Hematopoietic multipotent progenitor cell (in vitro differentiated cells): ENCODE measurements at regions not wholly inside any gene's neighbourhood (a gene's known extent, or its start where the extent isn't known, plus 50 kb on each side); places are given as distances from the start of the nearest gene placed in this dataset.
"Not testable (repeated sequence)": the region's sequence is repeated elsewhere in the genome, so short reads cannot be mapped to it uniquely, and the experiment has no call there.

Experiments
- DNase-seq, 3 donors: peaks; one replicate each; pipeline ENCODE4 v3.0.0-alpha.2; 2011 to 2015; ENCODE audit warnings: low read depth in 2 of 3, low spot score in 2 of 3

DNA sequence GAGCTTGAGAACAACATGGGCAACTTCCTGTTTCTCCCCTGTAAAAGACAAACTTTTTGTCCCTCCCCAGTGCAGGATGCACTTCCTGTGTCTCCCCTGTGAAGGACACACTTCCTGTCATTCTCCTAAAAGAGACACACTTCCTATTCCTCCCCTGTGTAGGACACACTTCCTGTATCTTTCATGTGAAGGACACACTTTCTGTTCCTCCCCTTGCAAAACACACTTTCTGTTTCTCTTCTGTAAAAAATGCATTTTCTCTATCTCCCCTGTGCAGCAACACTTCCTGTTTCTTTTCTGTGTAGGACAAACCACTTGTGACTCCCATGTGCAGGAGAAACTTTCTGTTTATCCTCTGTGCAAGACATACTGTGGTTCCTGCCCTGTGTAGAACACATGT lies 488.6 kb upstream of the USP9Y start:
- DNase-seq = no peak

DNA sequence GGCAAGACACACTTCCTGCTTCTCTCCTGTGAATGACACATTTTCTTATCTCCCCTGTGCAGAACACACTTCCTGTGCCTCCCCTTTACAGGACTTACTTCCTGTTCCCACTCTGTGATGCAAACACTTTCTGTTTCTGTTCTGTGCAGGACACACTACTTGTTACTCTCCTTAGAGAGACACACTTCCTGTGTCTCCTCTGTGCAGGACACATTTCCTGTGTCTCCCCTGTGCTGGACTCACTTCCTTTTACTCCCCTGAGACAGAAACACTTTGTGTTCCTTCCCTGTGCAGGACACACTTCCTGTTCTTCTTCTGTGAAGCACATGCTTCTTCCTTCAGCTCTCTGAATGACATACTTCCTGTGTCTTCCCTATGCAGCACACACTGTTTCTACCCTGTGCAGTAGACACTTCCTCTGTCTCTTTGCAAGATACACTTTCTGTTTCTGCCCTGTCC lies 485.4 kb upstream of the USP9Y start:
- DNase-seq = peak in 1 of 3 donors; percentile 10

GRCh38 chrY:12230921-12231320 lies 470.1 kb upstream of the USP9Y start:
- DNase-seq = no peak

- no peak for DNase-seq
Observed at GRCh38 chrY:12236399-12236798, 464.6 kb upstream of the USP9Y start.

- DNase-seq = not testable (repeated sequence)
Observed at GRCh38 chrY:12240326-12240725, 460.7 kb upstream of the USP9Y start.

GRCh38 chrY:12244146-12244545 lies 456.9 kb upstream of the USP9Y start:
- no peak for DNase-seq

- DNase-seq = no peak
Observed at GRCh38 chrY:12253756-12254155, 447.3 kb upstream of the USP9Y start.

DNA sequence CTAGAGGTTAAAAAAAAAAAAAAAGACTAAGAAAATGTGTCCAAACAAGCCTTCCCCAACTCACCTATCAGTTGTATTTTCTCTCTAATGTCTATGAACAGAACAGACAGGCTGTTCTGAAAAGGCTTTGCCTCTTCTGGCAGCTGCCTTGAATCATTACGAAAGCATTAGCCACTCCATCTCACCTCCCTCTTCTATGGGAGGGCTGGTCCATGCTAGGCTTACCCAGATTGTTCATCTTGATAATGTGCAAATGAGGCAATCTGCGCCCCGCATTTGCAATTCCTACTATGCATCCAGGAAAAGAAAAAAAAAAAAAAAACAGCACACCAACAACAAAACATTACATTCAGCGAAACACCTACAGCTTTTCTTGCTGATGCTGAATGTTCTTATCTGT lies 429.9 kb upstream of the USP9Y start:
- no peak for DNase-seq

DNA sequence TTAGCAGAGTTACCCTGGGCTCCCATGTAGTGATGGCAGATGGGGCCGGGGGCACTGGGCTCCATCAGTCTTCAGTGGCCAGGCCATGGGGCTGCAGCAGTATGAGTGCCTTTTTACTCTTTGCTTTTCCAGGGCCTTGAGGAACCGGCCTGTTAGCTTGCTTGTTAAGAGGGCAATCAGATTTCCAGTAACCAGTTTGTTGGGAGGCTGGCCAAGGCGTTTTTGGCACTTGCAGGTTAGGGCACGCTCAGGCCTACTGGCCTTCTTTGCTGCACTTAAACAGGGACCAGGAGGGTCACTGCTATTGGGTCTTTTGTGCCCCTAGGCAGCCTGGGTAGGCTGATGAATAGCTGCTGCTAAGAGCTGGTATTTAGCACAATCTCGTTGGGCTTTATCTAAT lies 415.4 kb upstream of the USP9Y start:
- no peak for DNase-seq

GRCh38 chrY:12288919-12289318 lies 412.1 kb upstream of the USP9Y start:
- DNase-seq = no peak

DNA sequence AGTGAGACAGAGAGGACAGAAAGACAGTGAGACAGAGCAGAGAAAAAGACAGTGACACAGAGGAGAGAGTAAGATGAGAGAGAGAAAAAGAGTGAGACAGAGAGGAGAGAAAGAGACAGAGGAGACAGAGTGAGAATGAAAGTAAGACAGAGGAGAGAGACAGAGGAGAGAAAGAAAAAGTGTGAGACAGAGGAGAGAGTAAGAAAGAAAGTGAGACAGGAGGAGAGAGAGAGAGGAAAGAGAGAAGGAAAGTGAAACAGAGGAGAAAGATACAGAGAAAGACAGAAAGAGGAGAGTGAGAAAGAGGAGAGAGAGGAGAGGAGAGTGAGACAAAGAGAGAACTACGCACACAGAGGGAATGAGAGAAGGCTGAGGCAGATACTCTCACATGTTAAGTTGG lies 411.6 kb upstream of the USP9Y start:
- DNase-seq = no peak

- no peak for DNase-seq
Observed at GRCh38 chrY:12292542-12292941, 408.5 kb upstream of the USP9Y start.

DNA sequence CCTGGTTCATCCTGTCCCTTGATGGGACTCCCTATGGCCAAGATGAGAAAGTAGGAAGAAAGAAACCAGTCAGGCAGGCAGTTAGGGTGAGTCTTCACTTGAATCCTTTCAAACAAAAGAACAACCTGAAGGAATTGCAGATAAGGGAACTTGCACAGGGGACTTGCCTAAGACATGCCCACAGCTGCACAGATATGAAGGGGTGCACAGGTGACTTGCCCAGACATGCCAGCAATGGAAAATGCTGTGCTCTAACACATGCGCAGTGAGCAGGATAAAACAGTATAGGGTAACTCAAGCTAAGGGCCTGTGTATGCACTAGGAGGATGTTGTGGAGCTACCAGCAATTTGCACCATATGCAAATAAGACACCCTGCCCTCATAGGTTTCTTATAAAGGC lies 404.6 kb upstream of the USP9Y start:
- DNase-seq = no peak

GRCh38 chrY:12299796-12300195 lies 401.2 kb upstream of the USP9Y start:
- not testable (repeated sequence) for DNase-seq

GRCh38 chrY:12303464-12303863 lies 397.6 kb upstream of the USP9Y start:
- peak in 1 of 3 donors; percentile 3 for DNase-seq

DNA sequence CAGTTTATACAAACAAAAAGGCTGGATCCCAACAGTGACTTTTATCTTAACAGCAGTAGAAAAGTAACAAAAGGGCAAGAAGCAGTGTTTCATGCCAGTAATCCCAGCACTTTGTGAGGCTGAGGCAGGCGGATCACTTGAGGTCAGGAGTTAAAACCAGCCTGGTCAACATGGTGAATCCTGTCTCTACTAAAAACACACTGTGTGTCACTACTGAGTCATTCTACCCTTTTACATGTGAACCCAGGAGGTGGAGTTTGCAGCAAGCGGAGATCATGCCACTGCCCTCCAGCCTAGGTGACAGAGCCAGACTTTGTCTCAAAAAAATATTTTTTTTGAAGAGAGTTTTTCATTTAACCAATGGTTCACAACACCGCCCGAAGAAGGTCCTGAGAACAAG lies 395.6 kb upstream of the USP9Y start:
- DNase-seq = no peak

DNA sequence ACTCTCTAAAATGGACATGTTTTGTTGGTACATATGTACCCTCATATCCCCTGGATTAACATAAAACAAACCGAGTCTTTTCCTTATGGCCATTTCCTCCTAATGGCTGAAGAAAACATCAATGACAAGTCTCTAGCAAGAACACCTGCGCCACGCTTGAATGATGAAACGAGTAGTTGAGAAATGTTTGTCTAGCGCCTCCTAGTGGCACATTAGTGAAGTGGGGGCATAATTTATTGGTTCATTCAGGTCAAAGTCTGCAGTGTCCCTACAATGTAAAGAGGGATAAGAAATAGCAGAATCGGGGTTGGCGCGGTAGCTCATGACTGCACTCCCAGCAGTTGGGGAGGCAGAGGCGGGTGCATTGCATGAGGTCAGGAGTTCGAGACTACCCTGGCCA lies 391.8 kb upstream of the USP9Y start:
- peak in 2 of 3 donors; percentile 5 to 29 for DNase-seq

DNA sequence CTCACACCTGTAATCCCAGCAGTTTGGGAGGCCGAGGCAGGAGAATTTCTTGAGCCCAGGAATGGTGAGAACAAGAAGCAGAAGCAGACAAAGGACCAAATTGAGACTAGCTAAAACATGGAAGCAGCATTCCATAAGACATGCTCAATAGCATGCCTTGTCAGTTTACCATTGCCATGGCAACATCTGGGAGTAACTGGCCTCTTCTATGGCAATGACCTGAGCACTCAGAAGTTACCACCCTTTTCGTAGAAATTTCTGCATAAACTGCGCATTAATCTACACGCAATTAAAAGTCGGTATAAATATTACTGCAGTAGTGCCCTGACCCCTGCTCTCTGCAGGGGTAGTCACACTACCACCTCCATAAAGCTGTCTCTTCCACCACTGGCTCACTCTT lies 390.2 kb upstream of the USP9Y start:
- DNase-seq = no peak

DNA sequence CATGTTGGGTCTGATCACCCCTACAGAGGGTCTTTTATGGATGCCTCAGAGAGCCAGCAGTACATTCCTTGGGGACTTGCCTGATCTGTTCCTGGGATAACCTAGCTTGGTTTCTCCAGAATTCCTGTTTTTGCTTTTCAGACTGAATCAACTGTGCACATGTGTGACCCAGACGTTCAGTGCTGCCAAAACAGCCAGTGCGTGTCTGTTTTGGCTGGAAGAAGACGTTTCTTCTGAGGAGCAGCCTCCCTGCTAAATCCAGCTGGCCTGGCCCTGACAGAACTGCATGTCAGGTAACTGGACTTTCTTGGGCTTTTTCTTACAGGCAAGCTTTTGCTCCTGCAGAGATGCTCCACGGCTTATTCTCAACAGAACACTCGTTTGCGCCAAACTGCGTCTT lies 373.3 kb upstream of the USP9Y start:
- no peak for DNase-seq

GRCh38 chrY:12331917-12332316 lies 369.1 kb upstream of the USP9Y start:
- DNase-seq = not testable (repeated sequence)

DNA sequence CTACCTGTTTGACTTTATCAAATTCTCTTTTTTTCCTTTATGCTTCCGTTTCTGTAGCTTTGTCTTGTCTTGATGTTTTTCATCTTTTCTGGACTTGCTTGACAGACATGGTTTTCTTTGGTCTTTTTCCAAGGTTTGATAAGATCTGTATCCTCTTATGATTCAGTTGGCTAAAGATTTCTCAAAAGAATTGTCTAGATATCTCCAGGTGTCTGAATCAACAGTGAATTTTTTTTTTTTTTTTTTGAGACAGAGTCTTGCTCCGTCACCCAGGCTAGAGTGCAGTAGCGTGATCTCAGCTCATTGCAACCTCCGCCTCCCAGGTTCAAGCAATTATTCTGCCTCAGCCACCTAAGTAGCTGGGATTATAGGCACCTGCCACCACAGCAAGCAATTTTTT lies 357.8 kb upstream of the USP9Y start:
- DNase-seq = no peak

GRCh38 chrY:12348181-12348580 lies 352.9 kb upstream of the USP9Y start:
- DNase-seq = no peak

DNA sequence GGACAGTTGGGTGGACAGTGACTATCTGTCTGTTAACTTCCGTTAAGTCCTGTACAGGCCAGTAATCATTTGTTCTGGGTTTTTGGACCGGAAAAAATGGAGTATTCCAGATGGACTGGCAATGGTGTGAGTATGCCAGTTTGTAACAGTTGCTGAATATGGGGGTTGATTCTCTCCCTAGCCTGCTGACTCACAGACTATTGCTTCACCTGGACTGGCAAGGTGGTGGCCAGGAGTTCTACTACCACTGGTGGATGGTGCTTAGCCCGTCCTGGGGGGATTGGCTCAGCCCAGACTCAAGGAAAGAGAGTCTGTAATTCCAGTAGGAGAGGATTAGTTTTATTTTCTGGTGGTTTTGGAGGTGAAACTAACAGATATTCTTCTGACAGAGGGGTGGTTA lies 343.8 kb upstream of the USP9Y start:
- no peak for DNase-seq

- DNase-seq = no peak
Observed at GRCh38 chrY:12357655-12358054, 343.4 kb upstream of the USP9Y start.
